ENCODE measurements at regions not wholly inside any gene's neighbourhood (a gene's known extent, or its start where the extent isn't known, plus 50 kb on each side); places are given as distances from the start of the nearest gene placed in this dataset.

- TF ChIP-seq CTCF (IDR thresholded peaks at IDR 0.05) (no peak), POLR2AphosphoS5 (IDR thresholded peaks at IDR 0.05) (peak; percentile 8), POLR2A (IDR thresholded peaks at IDR 0.05) (no peak)
Measured at GRCh38 chr18:53947092-53947640, 277.3 kb downstream of the MBD2 start.

All from prostate gland (tissue), 2 donors.